IMR-90 (cell line): ENCODE measurements at regions not wholly inside any gene's neighbourhood (a gene's known extent, or its start where the extent isn't known, plus 50 kb on each side); places are given as distances from the start of the nearest gene placed in this dataset.
"Not testable (repeated sequence)": the region's sequence is repeated elsewhere in the genome, so short reads cannot be mapped to it uniquely, and the experiment has no call there.

Source experiments
- ATAC-seq: fragments of 200-7000 bp; cut with Tn5 transposase; 2 replicates; pipeline ENCODE4 v1.9.1; 2020; ENCODE audit warnings: low read depth, mild to moderate bottlenecking, moderate library complexity
- BruUV-seq: library from RNA; stranded (reverse); fragments of 400-500 nt; replicated peaks from 2 replicates; lab custom pipeline; 2021; lab: Mats Ljungman, UMichigan
- CTCF ChIA-PET: fragments of 300-600 bp; formaldehyde crosslinking; extraction: SDS; loops from one replicate; lab custom pipeline; 2021; ENCODE audit warnings: antibody characterized with exemption; lab: Yijun Ruan, JAX
- POLR2A ChIA-PET: fragments of 300-600 bp; sonication (Branson Sonifier 250); formaldehyde crosslinking; loops from one replicate; lab custom pipeline; 2022; ENCODE audit warnings: antibody characterized with exemption; ENCODE audit not compliant: unreplicated experiment; lab: Charles Lee
- DNase-seq: peaks from one replicate; pipeline ENCODE4 v3.0.0; 2013
- H2AFZ ChIP-seq: replicated peaks from 2 replicates; pipeline ENCODE3; 2013; ENCODE audit warnings: low read length, mild to moderate bottlenecking; ENCODE audit not compliant: poor library complexity
- H2AK5ac ChIP-seq: 2 replicates; pipeline ENCODE4 v1.6.1; 2013; ENCODE audit warnings: low read depth, low read length, inconsistent platforms
- H2AK9ac ChIP-seq: replicated peaks from 2 replicates; pipeline ENCODE3; 2013; ENCODE audit warnings: mild to moderate bottlenecking, low read depth, low read length, moderate library complexity; ENCODE audit not compliant: poor library complexity
- H2BK120ac ChIP-seq: 2 replicates; pipeline ENCODE4 v1.6.1; 2013; ENCODE audit warnings: low read depth, low read length, inconsistent platforms
- H2BK15ac ChIP-seq: 3 replicates; pipeline ENCODE4 v1.6.1; 2013; ENCODE audit warnings: low read depth, low read length, inconsistent platforms
- H2BK20ac ChIP-seq: 2 replicates; pipeline ENCODE4 v1.6.1; 2013; ENCODE audit warnings: low read depth, mild to moderate bottlenecking, inconsistent platforms, low read length, moderate library complexity
- H2BK5ac ChIP-seq: 2 replicates; pipeline ENCODE4 v1.6.1; 2013; ENCODE audit warnings: mild to moderate bottlenecking, low read depth, low read length, inconsistent platforms; ENCODE audit not compliant: poor library complexity, severe bottlenecking
- H3K14ac ChIP-seq: replicated peaks from 2 replicates; pipeline ENCODE4 v1.6.1; 2013; ENCODE audit warnings: low read depth, low read length, inconsistent platforms
- H3K18ac ChIP-seq: 2 replicates; pipeline ENCODE4 v1.6.1; 2013; ENCODE audit warnings: low read depth, low read length, control low read depth
- H3K23ac ChIP-seq: 2 replicates; pipeline ENCODE4 v1.6.1; 2013; ENCODE audit warnings: low read depth, low read length, inconsistent platforms
- H3K27ac ChIP-seq: 2 replicates; pipeline ENCODE4 v1.5.1; 2013; ENCODE audit warnings: mild to moderate bottlenecking, control low read depth, low read length; ENCODE audit not compliant: insufficient read depth
- H3K27me3 ChIP-seq: 2 replicates; pipeline ENCODE4 v1.6.1; 2013; ENCODE audit warnings: low read length; ENCODE audit not compliant: control insufficient read depth, insufficient read depth
- H3K36me3 ChIP-seq: 2 replicates; pipeline ENCODE4 v1.6.1; 2013; ENCODE audit warnings: low read length, mixed read lengths; ENCODE audit not compliant: control insufficient read depth, insufficient read depth
- H3K4ac ChIP-seq: 2 replicates; pipeline ENCODE4 v1.6.1; 2013; ENCODE audit warnings: low read depth, low read length, inconsistent platforms
- H3K4me1 ChIP-seq: 2 replicates; pipeline ENCODE4 v1.6.1; 2013; ENCODE audit warnings: low read length, mixed read lengths; ENCODE audit not compliant: control insufficient read depth, insufficient read depth
- H3K4me2 ChIP-seq: 2 replicates; pipeline ENCODE4 v1.6.1; 2013; ENCODE audit warnings: low read depth, mild to moderate bottlenecking, control low read depth, low read length, moderate library complexity
- H3K4me3 ChIP-seq: 2 replicates; pipeline ENCODE4 v1.5.1; 2013; ENCODE audit warnings: low read depth, mild to moderate bottlenecking, control low read depth, low read length, moderate library complexity; ENCODE audit not compliant: insufficient read depth
- H3K56ac ChIP-seq: 2 replicates; pipeline ENCODE4 v1.6.1; 2013; ENCODE audit warnings: low read length, inconsistent platforms; ENCODE audit not compliant: insufficient read depth; ENCODE audit errors: extremely low read depth
- H3K79me1 ChIP-seq, 2 experiments: 2 replicates each; pipeline ENCODE4 v1.6.1; 2013; ENCODE audit warnings: low read length in 2 of 2, inconsistent platforms in 1 of 2, low read depth in 1 of 2
- H3K9ac ChIP-seq: 2 replicates; pipeline ENCODE4 v1.6.1; 2013; ENCODE audit warnings: low read depth, low read length, control low read depth
- H3K9me1 ChIP-seq: 2 replicates; pipeline ENCODE4 v1.6.1; 2013; ENCODE audit warnings: low read length, inconsistent platforms; ENCODE audit not compliant: insufficient read depth
- H3K9me3 ChIP-seq: 2 replicates; pipeline ENCODE4 v1.6.1; 2013; ENCODE audit warnings: low read length; ENCODE audit not compliant: control insufficient read depth, insufficient read depth
- H4K20me1 ChIP-seq: 2 replicates; pipeline ENCODE4 v1.6.1; 2013; ENCODE audit warnings: low read length, inconsistent platforms; ENCODE audit not compliant: insufficient read depth
- H4K5ac ChIP-seq: 2 replicates; pipeline ENCODE4 v1.6.1; 2013; ENCODE audit warnings: mild to moderate bottlenecking, low read depth, low read length, control low read depth
- H4K8ac ChIP-seq, 2 experiments: 2 replicates each; pipeline ENCODE4 v1.6.1; 2013; ENCODE audit warnings: low read depth in 2 of 2, low read length in 2 of 2, control low read depth in 1 of 2, inconsistent platforms in 1 of 2
- H4K91ac ChIP-seq: 2 replicates; pipeline ENCODE4 v1.6.1; 2013; ENCODE audit warnings: low read depth, low read length, inconsistent platforms; ENCODE audit not compliant: insufficient read depth
- WGBS, 2 experiments: methylation state at CpG; one replicate each; pipeline versions ENCODE4 v1.1.5 to v1.1.7; 2013; ENCODE audit warnings: missing lambda C conversion rate in 2 of 2; ENCODE audit not compliant: insufficient read length in 1 of 2; ENCODE audit errors: extremely low coverage in 2 of 2; 5-methylcytosine and 5-hydroxymethylcytosine counted together
- dilution Hi-C: fragments of 300-500 bp; cut with HindIII; formaldehyde crosslinking; loops from one replicate; pipeline ENCODE4 v1.14.3; 2018; ENCODE audit warnings: low sequenced_read_pairs; ENCODE audit not compliant: unreplicated experiment
- in situ Hi-C: fragments of 300-500 bp; cut with MboI; formaldehyde crosslinking; loops from 3 replicates; pipeline ENCODE4 v1.14.3; 2019; ENCODE audit warnings: low sequenced_read_pairs, inconsistent platforms, mixed read lengths
- intact Hi-C: fragments of 100-400 bp; cut with micrococcal nuclease; formaldehyde crosslinking; loops from 2 replicates; pipeline ENCODE4 v1.10.0; 2022

GRCh38 chr11:49891910-49892671 lies 60.1 kb upstream of the OR4C13 start:
- H3K27ac ChIP-seq, H3K56ac ChIP-seq, DNase-seq, H4K8ac ChIP-seq, H2BK15ac ChIP-seq, H2AK9ac ChIP-seq, H4K5ac ChIP-seq, H2AK5ac ChIP-seq, H2BK20ac ChIP-seq, H4K20me1 ChIP-seq, H3K9me1 ChIP-seq, ATAC-seq, H3K27me3 ChIP-seq, in situ Hi-C loops, POLR2A ChIA-PET, CTCF ChIA-PET, H3K14ac ChIP-seq, H3K4me3 ChIP-seq, H2AFZ ChIP-seq, H3K18ac ChIP-seq, H3K36me3 ChIP-seq, H2BK5ac ChIP-seq, H2BK120ac ChIP-seq, H3K23ac ChIP-seq, H3K79me1 ChIP-seq, H3K4me2 ChIP-seq, intact Hi-C loops, H3K9ac ChIP-seq, H4K91ac ChIP-seq, H3K4me1 ChIP-seq, dilution Hi-C loops, BruUV-seq, H3K9me3 ChIP-seq, H3K4ac ChIP-seq: not testable (repeated sequence)
- WGBS, 2 experiments: 40% methylated on average over 28 of the region's 57 CpGs; no CpG with 5 or more reads in 1 of the 2 experiments

- dilution Hi-C loops: not testable (repeated sequence)
Measured at GRCh38 chr11:49893442-49893841, 58.7 kb upstream of the OR4C13 start.

More at GRCh38 chr11:49893442-49893841, 58.7 kb upstream of the OR4C13 start:
- CTCF ChIA-PET, H3K79me1 ChIP-seq, H3K4me1 ChIP-seq, DNase-seq, H3K36me3 ChIP-seq, H3K9me1 ChIP-seq, H3K4me3 ChIP-seq, ATAC-seq, intact Hi-C loops, in situ Hi-C loops, H4K8ac ChIP-seq, H4K91ac ChIP-seq, H3K27ac ChIP-seq, H3K9me3 ChIP-seq, H2BK120ac ChIP-seq, H3K23ac ChIP-seq, POLR2A ChIA-PET, H4K20me1 ChIP-seq, H3K4me2 ChIP-seq, H3K18ac ChIP-seq, H3K56ac ChIP-seq, H2AFZ ChIP-seq, H3K14ac ChIP-seq, H2AK5ac ChIP-seq, H3K27me3 ChIP-seq, H3K9ac ChIP-seq, H2AK9ac ChIP-seq, BruUV-seq, H4K5ac ChIP-seq, H2BK20ac ChIP-seq, H2BK15ac ChIP-seq, H2BK5ac ChIP-seq, H3K4ac ChIP-seq: not testable (repeated sequence)
- 74% methylated on average over 5 of the region's 29 CpGs; no CpG with 5 or more reads in 1 of the 2 experiments for WGBS, 2 experiments
